Kidney epithelial cell (primary cell): ENCODE measurements at regions not wholly inside any gene's neighbourhood (a gene's known extent, or its start where the extent isn't known, plus 50 kb on each side); places are given as distances from the start of the nearest gene placed in this dataset.
A peak's percentile ranks its signal among the peaks of the same experiment; 100 is the strongest.

Source experiments
- DNase-seq: peaks from one replicate; pipeline ENCODE4 v3.0.0-alpha.2; 2010; ENCODE audit warnings: low read depth
- H3K27me3 ChIP-seq: 2 replicates; pipeline ENCODE4 v1.6.0; 2011; ENCODE audit warnings: low read length; ENCODE audit not compliant: control insufficient read depth, insufficient read depth
- H3K36me3 ChIP-seq: 2 replicates; pipeline ENCODE4 v1.5.1; 2011; ENCODE audit warnings: low read length; ENCODE audit not compliant: control insufficient read depth, insufficient read depth
- H3K4me3 ChIP-seq: 2 replicates; pipeline ENCODE4 v1.5.1; 2011; ENCODE audit warnings: low read depth, mild to moderate bottlenecking, control low read depth, low read length
- TF ChIP-seq, protein P1 (sequence below): IDR thresholded peaks from 2 replicates; pipeline ENCODE4 v1.5.1; 2011; ENCODE audit warnings: mild to moderate bottlenecking, moderate library complexity, low read length, control low read depth, inconsistent platforms; ENCODE audit not compliant: insufficient read depth, poor library complexity, severe bottlenecking

DNA sequence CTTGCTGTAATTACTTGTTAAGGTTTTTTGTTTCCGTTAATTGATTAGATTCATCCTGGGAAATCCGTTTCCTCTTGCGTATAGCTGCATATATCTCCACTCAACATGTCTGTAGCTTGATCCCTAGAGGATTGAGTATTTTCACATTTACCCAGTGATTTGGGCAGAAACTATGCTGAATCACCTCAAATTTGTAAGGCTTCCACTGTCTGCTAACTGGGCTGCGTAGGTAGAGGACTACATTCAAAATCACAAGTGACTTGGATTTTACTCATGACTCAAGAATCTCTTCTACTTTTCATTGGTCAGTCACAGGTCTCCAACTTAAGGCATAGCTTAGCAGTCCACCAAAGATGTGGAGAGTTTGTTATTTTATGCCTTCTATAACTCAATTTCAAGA, 141.8 kb downstream of the POLR1F start:
- Histone ChIP-seq H3K4me3 (no peak overlapping the region), H3K27me3 (no peaks in the 10 kb centered on the region), H3K36me3 (no peaks in the 10 kb centered on the region)
- no peak for DNase-seq
- TF ChIP-seq, protein P1, sequence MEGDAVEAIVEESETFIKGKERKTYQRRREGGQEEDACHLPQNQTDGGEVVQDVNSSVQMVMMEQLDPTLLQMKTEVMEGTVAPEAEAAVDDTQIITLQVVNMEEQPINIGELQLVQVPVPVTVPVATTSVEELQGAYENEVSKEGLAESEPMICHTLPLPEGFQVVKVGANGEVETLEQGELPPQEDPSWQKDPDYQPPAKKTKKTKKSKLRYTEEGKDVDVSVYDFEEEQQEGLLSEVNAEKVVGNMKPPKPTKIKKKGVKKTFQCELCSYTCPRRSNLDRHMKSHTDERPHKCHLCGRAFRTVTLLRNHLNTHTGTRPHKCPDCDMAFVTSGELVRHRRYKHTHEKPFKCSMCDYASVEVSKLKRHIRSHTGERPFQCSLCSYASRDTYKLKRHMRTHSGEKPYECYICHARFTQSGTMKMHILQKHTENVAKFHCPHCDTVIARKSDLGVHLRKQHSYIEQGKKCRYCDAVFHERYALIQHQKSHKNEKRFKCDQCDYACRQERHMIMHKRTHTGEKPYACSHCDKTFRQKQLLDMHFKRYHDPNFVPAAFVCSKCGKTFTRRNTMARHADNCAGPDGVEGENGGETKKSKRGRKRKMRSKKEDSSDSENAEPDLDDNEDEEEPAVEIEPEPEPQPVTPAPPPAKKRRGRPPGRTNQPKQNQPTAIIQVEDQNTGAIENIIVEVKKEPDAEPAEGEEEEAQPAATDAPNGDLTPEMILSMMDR = no peak

DNA sequence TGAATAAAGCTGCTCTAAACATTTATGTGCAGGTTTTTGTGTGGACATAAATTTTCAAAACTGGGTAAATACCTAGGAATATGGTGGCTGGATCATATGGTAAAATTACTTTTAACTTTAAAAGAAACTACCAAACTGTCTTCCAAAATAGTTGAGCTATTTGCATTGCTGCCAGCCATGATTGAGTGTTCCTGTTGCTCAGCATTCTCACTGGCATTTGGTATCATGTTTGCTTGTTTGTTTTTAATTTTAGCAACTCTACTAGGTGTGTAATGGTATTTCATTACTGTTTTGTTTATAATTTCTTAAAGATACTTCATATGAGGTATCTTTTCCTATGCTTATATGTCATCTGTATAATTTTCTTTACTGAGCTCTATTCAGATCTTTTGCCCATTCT, 143.2 kb downstream of the POLR1F start:
- no peak overlapping the region for H3K4me3 ChIP-seq
- TF ChIP-seq, protein P1 = no peak
- no peaks in the 10 kb centered on the region for H3K27me3 ChIP-seq
- DNase-seq = no peak
- no peaks in the 10 kb centered on the region for H3K36me3 ChIP-seq

DNA sequence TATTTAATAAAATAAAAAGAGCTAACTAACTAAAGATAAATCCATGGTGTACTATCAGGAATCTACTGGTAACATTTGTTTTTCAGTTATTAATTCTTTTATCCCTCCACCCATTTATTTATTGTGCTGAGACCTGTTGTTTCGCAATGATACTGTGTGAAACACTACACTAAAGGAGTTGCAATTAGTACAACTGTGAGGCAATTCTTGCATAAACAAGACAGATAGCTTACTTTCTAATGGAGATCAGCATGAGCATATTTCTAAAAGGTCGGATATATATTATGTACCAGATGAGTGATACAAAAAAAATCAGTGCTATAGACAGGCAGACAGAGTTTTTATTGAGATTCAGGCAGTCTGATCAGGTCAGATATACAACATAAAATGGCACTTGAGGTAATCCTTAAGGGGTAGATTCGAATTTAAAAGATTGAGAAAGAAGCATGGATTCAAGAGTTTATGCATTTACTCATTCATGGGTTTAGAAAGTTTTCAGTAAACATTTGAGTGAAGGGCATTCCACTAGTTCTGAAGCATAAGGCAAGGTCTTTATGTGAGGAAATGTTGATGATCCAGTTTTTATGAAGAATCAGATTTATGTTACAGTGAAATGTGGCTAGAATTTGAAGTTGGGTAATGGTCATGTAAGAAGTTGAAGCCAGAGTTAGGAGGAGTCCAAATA, 147.6 kb downstream of the POLR1F start:
- no peak for DNase-seq
- Histone ChIP-seq H3K36me3 (no peaks in the 10 kb centered on the region), H3K4me3 (no peak overlapping the region), H3K27me3 (no peaks in the 10 kb centered on the region)
- TF ChIP-seq, protein P1 = no peak

DNA sequence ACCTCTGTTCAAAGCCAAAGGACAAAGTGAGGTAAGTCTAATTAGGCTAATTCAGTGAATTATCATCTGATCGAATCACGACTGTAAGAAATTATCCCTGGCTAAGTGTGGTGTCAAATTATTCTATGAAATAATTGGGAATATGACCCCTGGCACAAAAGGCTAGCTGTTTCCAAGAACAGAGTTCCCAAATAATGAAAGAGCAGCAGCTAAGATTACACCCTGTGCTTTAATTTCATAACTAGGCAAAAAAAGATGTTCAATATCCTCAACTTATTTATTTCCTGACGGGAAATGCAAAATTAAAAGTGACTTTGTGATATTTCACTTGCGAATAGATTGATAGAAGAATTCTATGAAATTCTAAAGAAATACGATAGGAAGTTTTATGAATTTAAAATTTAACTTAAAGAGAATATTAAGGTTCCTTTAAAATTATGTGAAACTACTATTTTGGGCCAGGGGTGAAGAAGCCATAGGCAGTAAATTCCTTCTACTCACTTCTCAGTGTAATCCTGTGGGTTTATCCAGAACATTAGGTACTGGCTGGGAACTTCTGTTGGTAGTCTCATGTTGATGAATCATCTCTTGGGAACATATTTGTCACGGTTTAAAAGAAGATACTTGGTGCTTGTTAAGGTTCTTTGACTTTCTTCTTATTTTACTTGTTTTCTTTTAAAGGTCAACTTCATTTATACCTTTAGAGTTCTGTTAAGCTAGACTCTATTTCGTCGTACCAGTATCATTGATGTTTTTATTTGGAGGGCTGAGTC, 148.5 kb downstream of the POLR1F start:
- TF ChIP-seq, protein P1 = no peak
- peak; percentile 35 for DNase-seq
- H3K36me3 ChIP-seq = no peaks in the 10 kb centered on the region
- no peak overlapping the region for H3K4me3 ChIP-seq
- H3K27me3 ChIP-seq = no peaks in the 10 kb centered on the region

DNA sequence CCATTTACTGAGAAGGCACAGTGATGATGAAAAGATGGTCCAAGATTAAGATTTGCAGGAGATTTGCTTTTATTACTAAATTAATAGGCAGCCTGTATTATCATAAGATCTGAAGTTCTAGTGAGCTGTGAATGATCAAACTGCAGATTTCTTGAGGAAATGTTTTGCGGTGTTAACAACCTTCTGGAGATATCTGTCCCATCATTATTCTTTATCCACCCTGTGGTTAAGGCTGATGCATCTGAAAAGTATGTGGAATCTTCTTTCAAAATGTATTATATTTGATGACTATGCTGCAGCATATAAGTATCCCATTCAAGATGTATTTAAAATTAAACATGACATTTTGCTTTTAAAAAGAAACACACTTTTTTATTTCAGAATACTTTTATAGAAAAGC, 150.3 kb downstream of the POLR1F start:
- DNase-seq = no peak
- Histone ChIP-seq H3K4me3 (no peak overlapping the region), H3K27me3 (no peaks in the 10 kb centered on the region), H3K36me3 (no peaks in the 10 kb centered on the region)
- TF ChIP-seq, protein P1 = no peak
